GM19240 (cell line): ENCODE measurements at regions not wholly inside any gene's neighbourhood (a gene's known extent, or its start where the extent isn't known, plus 50 kb on each side); places are given as distances from the start of the nearest gene placed in this dataset.

Source experiments
- DNase-seq: peaks from one replicate; pipeline ENCODE4 v3.0.0; 2011; ENCODE audit warnings: low spot score; ENCODE audit not compliant: insufficient read length

GRCh38 chr15:94100863-94101262 lies 130.5 kb upstream of the MCTP2 start:
- DNase-seq, result no peak

GRCh38 chr15:94099574-94099960 lies 131.8 kb upstream of the MCTP2 start:
- DNase-seq, result no peak

GRCh38 chr15:94098921-94099573 lies 132.3 kb upstream of the MCTP2 start:
- no peak for DNase-seq

- DNase-seq, result no peak
Measured at GRCh38 chr15:94097552-94097951, 133.8 kb upstream of the MCTP2 start.

GRCh38 chr15:94094310-94094709 lies 137.1 kb upstream of the MCTP2 start:
- DNase-seq, result no peak

GRCh38 chr15:94086341-94086740 lies 145.0 kb upstream of the MCTP2 start:
- no peak for DNase-seq

- no peak for DNase-seq
Measured at GRCh38 chr15:94083467-94084052, 147.8 kb upstream of the MCTP2 start.

- DNase-seq, result no peak
Measured at GRCh38 chr15:94081829-94082228, 149.5 kb upstream of the MCTP2 start.

GRCh38 chr15:94080989-94081605 lies 150.3 kb upstream of the MCTP2 start:
- no peak for DNase-seq

- no peak for DNase-seq
Measured at GRCh38 chr15:94080416-94080815, 150.9 kb upstream of the MCTP2 start.

- DNase-seq, result no peak
Measured at GRCh38 chr15:94079968-94080367, 151.4 kb upstream of the MCTP2 start.

GRCh38 chr15:94079459-94079858 lies 151.9 kb upstream of the MCTP2 start:
- no peak for DNase-seq

GRCh38 chr15:94077938-94078337 lies 153.4 kb upstream of the MCTP2 start:
- DNase-seq, result no peak

- no peak for DNase-seq
Measured at GRCh38 chr15:94075349-94075748, 156.0 kb upstream of the MCTP2 start.

GRCh38 chr15:94070356-94071295 lies 160.7 kb upstream of the MCTP2 start:
- DNase-seq, result no peak

- DNase-seq, result no peak
Measured at GRCh38 chr15:94069844-94070243, 161.5 kb upstream of the MCTP2 start.

- DNase-seq, result no peak
Measured at GRCh38 chr15:94066811-94067210, 164.6 kb upstream of the MCTP2 start.

- no peak for DNase-seq
Measured at GRCh38 chr15:94066046-94066445, 165.3 kb upstream of the MCTP2 start.

GRCh38 chr15:94064676-94065313 lies 166.6 kb upstream of the MCTP2 start:
- DNase-seq, result no peak

GRCh38 chr15:94061041-94061440 lies 170.3 kb upstream of the MCTP2 start:
- no peak for DNase-seq

GRCh38 chr15:94059013-94059587 lies 172.3 kb upstream of the MCTP2 start:
- no peak for DNase-seq
